ENCODE measurements at regions not wholly inside any gene's neighbourhood (a gene's known extent, or its start where the extent isn't known, plus 50 kb on each side); places are given as distances from the start of the nearest gene placed in this dataset.

DNA sequence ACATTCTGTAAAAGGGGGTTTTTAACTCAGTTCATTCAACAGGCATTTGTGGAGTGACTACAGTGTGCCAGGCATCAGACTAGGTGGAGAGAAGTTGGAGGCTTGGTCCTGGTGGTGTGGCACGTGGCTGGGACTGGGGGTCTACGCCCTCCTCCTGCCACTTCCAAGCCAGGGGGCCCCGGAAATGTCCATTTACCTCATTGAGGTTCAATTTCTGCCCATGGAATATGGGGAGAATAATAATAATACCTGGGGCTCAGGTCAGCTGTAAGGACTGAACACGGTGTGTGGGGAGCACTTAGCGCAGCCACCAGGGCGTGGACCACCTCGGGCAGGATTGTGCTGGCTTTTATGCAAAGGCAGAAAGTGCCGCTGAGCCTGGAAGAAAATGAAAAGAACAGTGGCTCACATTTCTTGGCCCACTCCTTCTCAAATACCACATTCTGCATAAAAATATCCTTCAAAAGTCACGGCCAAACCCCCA, 229.4 kb downstream of the ANKRD60 start:
- Histone ChIP-seq H3K27me3 (ENCODE audit: control insufficient read depth in 3 of 3, insufficient read depth in 3 of 3, low read length in 2 of 3) (no peaks in the 10 kb centered on the region), H3K27ac (ENCODE audit: low read depth in 1 of 2, low read length in 1 of 2) (no peak overlapping the region), H3K9me3 (ENCODE audit: control insufficient read depth in 4 of 4, insufficient read depth in 3 of 4, low read length in 3 of 4) (no peaks in the 10 kb centered on the region), H3K4me3 (no peak overlapping the region), H3K36me3 (ENCODE audit: control insufficient read depth in 4 of 4, insufficient read depth in 4 of 4, low read length in 4 of 4) (no peaks in the 10 kb centered on the region), H3K9ac (ENCODE audit: insufficient read depth in 1 of 2, low read length in 2 of 2) (no peak overlapping the region), H3K4me1 (ENCODE audit: control insufficient read depth in 5 of 5, insufficient read depth in 5 of 5, low read length in 5 of 5) (peaks cover 0 to 17% (median 14%) of the 10 kb centered on the region in 5 donors)
- TF ChIP-seq, protein P1, sequence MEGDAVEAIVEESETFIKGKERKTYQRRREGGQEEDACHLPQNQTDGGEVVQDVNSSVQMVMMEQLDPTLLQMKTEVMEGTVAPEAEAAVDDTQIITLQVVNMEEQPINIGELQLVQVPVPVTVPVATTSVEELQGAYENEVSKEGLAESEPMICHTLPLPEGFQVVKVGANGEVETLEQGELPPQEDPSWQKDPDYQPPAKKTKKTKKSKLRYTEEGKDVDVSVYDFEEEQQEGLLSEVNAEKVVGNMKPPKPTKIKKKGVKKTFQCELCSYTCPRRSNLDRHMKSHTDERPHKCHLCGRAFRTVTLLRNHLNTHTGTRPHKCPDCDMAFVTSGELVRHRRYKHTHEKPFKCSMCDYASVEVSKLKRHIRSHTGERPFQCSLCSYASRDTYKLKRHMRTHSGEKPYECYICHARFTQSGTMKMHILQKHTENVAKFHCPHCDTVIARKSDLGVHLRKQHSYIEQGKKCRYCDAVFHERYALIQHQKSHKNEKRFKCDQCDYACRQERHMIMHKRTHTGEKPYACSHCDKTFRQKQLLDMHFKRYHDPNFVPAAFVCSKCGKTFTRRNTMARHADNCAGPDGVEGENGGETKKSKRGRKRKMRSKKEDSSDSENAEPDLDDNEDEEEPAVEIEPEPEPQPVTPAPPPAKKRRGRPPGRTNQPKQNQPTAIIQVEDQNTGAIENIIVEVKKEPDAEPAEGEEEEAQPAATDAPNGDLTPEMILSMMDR (IDR thresholded peaks at IDR 0.05; ENCODE audit: control extremely low read depth, extremely low read depth), result no peak
- ATAC-seq (ENCODE audit: insufficient read depth, low FRiP score) (no peak), DNase-seq (no peak)
- 51 to 52% methylated on average over 9 of the region's 9 CpGs for WGBS, 2 donors

- no peaks in the 10 kb centered on the region for H3K27me3 ChIP-seq (ENCODE audit: control insufficient read depth in 3 of 3, insufficient read depth in 3 of 3, low read length in 2 of 3)
- H3K36me3 ChIP-seq (ENCODE audit: control insufficient read depth in 4 of 4, insufficient read depth in 4 of 4, low read length in 4 of 4), result no peaks in the 10 kb centered on the region
- H3K9ac ChIP-seq (ENCODE audit: insufficient read depth in 1 of 2, low read length in 2 of 2), result no peak overlapping the region
- TF ChIP-seq, protein P1 (IDR thresholded peaks at IDR 0.05; ENCODE audit: control extremely low read depth, extremely low read depth), result no peak
- DNase-seq (no peak), ATAC-seq (ENCODE audit: insufficient read depth, low FRiP score) (no peak)
- H3K9me3 ChIP-seq (ENCODE audit: control insufficient read depth in 4 of 4, insufficient read depth in 3 of 4, low read length in 3 of 4), result peaks cover 0 to 1% (median 0%) of the 10 kb centered on the region in 4 donors
- H3K27ac ChIP-seq (ENCODE audit: low read depth in 1 of 2, low read length in 1 of 2), result no peak overlapping the region
- no peak overlapping the region for H3K4me3 ChIP-seq
- H3K4me1 ChIP-seq (ENCODE audit: control insufficient read depth in 5 of 5, insufficient read depth in 5 of 5, low read length in 5 of 5), result peaks cover 0 to 17% (median 14%) of the 10 kb centered on the region in 5 donors
- 88 to 94% methylated on average over 6 of the region's 6 CpGs for WGBS, 2 donors
Measured at GRCh38 chr20:57998276-57998675, 230.2 kb downstream of the ANKRD60 start.

DNA sequence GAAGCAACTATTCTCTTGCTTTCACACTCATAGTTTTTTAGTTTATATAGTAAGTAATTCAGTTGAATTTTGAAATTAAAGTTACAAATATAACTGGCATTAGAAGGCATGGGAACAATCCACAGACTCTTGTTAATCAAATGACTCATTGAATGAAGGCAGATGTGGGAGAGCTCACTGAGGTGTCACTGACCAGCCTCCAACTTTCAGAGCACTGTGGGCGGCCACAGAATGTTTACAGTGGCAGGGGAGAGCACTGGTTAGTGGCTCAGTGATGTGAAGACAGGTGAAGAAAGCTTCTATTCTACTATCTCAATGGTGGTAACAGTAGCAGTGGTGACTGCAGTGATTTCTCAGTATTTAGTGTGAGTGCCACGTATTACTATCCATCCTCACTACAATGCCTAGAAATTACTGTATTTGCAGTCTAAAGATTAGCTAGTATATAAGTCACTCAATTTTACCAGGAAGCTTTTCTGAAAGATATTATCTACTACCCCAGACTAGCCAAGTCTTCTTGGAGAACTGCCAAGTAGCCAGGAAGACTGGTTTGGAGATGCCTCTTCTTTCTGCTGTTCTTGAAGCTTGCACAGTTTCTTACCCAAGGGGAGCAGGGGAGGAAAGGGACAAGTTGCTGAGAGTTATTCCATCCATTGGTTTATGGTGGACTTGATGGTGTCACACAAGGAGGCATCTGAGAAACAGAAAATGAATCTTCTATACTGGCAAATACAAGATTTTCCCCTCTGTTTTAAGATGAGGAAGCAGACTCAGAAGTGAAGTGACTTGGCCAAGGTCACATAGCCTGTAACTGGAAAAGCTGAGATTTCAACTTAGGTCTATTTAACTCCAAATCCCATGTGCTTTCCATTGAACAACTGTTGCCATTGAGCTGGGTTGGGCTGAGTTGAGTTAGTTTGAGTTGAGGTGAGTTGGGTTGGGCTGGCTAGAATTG, 231.2 kb downstream of the ANKRD60 start:
- Histone ChIP-seq H3K4me1 (ENCODE audit: control insufficient read depth in 5 of 5, insufficient read depth in 5 of 5, low read length in 5 of 5) (peaks cover 0 to 17% (median 14%) of the 10 kb centered on the region in 5 donors), H3K9ac (ENCODE audit: insufficient read depth in 1 of 2, low read length in 2 of 2) (no peak overlapping the region), H3K27ac (ENCODE audit: low read depth in 1 of 2, low read length in 1 of 2) (no peak overlapping the region), H3K36me3 (ENCODE audit: control insufficient read depth in 4 of 4, insufficient read depth in 4 of 4, low read length in 4 of 4) (no peaks in the 10 kb centered on the region), H3K9me3 (ENCODE audit: control insufficient read depth in 4 of 4, insufficient read depth in 3 of 4, low read length in 3 of 4) (peaks cover 0 to 1% (median 0%) of the 10 kb centered on the region in 4 donors), H3K27me3 (ENCODE audit: control insufficient read depth in 3 of 3, insufficient read depth in 3 of 3, low read length in 2 of 3) (no peaks in the 10 kb centered on the region), H3K4me3 (no peak overlapping the region)
- TF ChIP-seq, protein P1 (IDR thresholded peaks at IDR 0.05; ENCODE audit: control extremely low read depth, extremely low read depth), result no peak
- 65 to 68% methylated on average over 2 of the region's 2 CpGs for whole genome bisulfite sequencing, 2 donors
- ATAC-seq (ENCODE audit: insufficient read depth, low FRiP score) (no peak), DNase-seq (no peak)

All from lung (tissue), 11 donors.